ENCODE measurements at regions not wholly inside any gene's neighbourhood (a gene's known extent, or its start where the extent isn't known, plus 50 kb on each side); places are given as distances from the start of the nearest gene placed in this dataset.

- TF ChIP-seq POLR2AphosphoS5 (IDR thresholded peaks at IDR 0.05; ENCODE audit: low read depth) (no peak), CTCF (conservative IDR thresholded peaks at IDR 0.05; ENCODE audit: low read depth in 2 of 2) (no peak)
Observed at GRCh38 chr17:62149961-62150360, 84.9 kb upstream of the MED13 start.
